ENCODE measurements at regions not wholly inside any gene's neighbourhood (a gene's known extent, or its start where the extent isn't known, plus 50 kb on each side); places are given as distances from the start of the nearest gene placed in this dataset.

DNA sequence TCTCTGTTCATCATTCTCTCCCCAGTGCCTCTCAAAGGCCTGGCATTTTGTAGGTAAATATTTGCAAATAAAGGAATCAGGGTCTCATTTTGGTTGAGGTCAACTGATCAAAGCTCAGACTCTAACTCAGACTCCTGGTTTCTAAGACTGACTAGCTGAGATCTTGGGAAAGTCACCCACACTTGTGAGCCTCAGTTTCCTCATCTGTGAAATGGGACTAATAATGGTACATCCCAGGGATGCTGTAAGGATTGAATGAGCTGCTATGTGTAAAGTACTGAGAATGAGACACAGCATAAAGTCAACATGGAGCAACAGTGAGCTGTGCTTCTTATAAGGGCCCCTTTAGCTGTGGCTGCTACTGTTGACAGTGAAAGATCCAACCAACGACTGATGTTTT, 70.6 kb upstream of the XYLT1 start:
- no peak for TF ChIP-seq POLR2A (IDR thresholded peaks at IDR 0.05)
- TF ChIP-seq, protein P1, sequence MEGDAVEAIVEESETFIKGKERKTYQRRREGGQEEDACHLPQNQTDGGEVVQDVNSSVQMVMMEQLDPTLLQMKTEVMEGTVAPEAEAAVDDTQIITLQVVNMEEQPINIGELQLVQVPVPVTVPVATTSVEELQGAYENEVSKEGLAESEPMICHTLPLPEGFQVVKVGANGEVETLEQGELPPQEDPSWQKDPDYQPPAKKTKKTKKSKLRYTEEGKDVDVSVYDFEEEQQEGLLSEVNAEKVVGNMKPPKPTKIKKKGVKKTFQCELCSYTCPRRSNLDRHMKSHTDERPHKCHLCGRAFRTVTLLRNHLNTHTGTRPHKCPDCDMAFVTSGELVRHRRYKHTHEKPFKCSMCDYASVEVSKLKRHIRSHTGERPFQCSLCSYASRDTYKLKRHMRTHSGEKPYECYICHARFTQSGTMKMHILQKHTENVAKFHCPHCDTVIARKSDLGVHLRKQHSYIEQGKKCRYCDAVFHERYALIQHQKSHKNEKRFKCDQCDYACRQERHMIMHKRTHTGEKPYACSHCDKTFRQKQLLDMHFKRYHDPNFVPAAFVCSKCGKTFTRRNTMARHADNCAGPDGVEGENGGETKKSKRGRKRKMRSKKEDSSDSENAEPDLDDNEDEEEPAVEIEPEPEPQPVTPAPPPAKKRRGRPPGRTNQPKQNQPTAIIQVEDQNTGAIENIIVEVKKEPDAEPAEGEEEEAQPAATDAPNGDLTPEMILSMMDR (IDR thresholded peaks at IDR 0.05): no peak
- no peak for TF ChIP-seq EP300 (IDR thresholded peaks at IDR 0.05)

All from gastroesophageal sphincter (tissue), 3 donors.